ENCODE measurements at regions not wholly inside any gene's neighbourhood (a gene's known extent, or its start where the extent isn't known, plus 50 kb on each side); places are given as distances from the start of the nearest gene placed in this dataset.

DNA sequence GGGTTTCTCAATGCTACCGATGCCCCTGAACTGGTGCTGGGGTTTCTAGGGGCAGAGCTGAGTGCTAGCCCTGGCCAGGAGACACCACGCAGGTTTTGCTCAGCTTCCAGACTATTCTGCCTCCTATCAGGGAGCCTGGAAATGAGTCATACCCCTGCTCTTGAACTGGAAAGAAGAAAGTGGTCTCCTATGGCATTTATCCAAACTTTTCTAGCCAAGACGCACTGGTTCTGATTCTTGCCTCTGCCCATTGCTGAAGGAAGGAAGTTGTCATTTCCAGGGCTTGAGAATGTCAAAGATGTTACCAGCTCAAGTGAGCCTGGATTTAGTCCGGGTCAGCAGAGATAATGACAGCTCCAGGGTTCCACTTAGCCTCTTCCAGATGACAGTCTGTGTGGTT, 561.9 kb downstream of the CDK5RAP2 start (continued):
- TF ChIP-seq HIC1 (tag by site-specific recombination; IDR thresholded peaks at IDR 0.05) (no peak), ZNF16 (tag by site-specific recombination; IDR thresholded peaks at IDR 0.05; ENCODE audit: low read depth) (no peak), ZNF677 (tag by site-specific recombination; IDR thresholded peaks at IDR 0.05) (no peak), ZNF394 (tag by site-specific recombination; IDR thresholded peaks at IDR 0.05; ENCODE audit: borderline replicate concordance) (no peak), ZEB2 (tag by site-specific recombination; IDR thresholded peaks at IDR 0.05) (no peak), ZNF510 (tag by site-specific recombination; IDR thresholded peaks at IDR 0.05; ENCODE audit: insufficient replicate concordance) (no peak), ZBTB17 (tag by site-specific recombination; IDR thresholded peaks at IDR 0.05) (no peak), ZNF791 (tag by site-specific recombination; IDR thresholded peaks at IDR 0.05) (no peak), ZXDB (tag by site-specific recombination; IDR thresholded peaks at IDR 0.05) (no peak), ZNF560 (tag by site-specific recombination; IDR thresholded peaks at IDR 0.05; ENCODE audit: borderline replicate concordance) (no peak)
- TF ChIP-seq, protein P1, sequence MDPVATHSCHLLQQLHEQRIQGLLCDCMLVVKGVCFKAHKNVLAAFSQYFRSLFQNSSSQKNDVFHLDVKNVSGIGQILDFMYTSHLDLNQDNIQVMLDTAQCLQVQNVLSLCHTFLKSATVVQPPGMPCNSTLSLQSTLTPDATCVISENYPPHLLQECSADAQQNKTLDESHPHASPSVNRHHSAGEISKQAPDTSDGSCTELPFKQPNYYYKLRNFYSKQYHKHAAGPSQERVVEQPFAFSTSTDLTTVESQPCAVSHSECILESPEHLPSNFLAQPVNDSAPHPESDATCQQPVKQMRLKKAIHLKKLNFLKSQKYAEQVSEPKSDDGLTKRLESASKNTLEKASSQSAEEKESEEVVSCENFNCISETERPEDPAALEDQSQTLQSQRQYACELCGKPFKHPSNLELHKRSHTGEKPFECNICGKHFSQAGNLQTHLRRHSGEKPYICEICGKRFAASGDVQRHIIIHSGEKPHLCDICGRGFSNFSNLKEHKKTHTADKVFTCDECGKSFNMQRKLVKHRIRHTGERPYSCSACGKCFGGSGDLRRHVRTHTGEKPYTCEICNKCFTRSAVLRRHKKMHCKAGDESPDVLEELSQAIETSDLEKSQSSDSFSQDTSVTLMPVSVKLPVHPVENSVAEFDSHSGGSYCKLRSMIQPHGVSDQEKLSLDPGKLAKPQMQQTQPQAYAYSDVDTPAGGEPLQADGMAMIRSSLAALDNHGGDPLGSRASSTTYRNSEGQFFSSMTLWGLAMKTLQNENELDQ (tag by site-specific recombination; IDR thresholded peaks at IDR 0.05; ENCODE audit: low read depth) = no peak

GRCh38 chr9:120016231-120016630, 563.7 kb downstream of the CDK5RAP2 start:
- TF ChIP-seq GLIS1 (tag by site-specific recombination; IDR thresholded peaks at IDR 0.05) = no peak
- TF ChIP-seq ZNF404 (tag by site-specific recombination; IDR thresholded peaks at IDR 0.05) = no peak
- no peak for TF ChIP-seq TCF7L2 (IDR thresholded peaks at IDR 0.05; ENCODE audit: borderline replicate concordance, low read depth, low read length)
- ChIA-PET POLR2A (no interaction called here), CTCF (no interaction called here)
- Histone ChIP-seq H3K27ac (ENCODE audit: extremely low read depth, low read depth, low read length) (no peak overlapping the region), H3K4me1 (ENCODE audit: control insufficient read depth, insufficient read depth, low read length) (no peaks in the 10 kb centered on the region), H3K36me3 (ENCODE audit: control insufficient read depth in 2 of 2, insufficient read depth in 1 of 2, low read length in 2 of 2) (no peaks in the 10 kb centered on the region), H3K9me3 (ENCODE audit: control insufficient read depth, insufficient read depth, low read depth, low read length) (no peaks in the 10 kb centered on the region), H3K4me3 (ENCODE audit: low read depth, low read length) (no peak overlapping the region)

GRCh38 chr9:120014796-120015195, 565.2 kb downstream of the CDK5RAP2 start:
- TF ChIP-seq ZNF571 (tag by site-specific recombination; IDR thresholded peaks at IDR 0.05) = no peak
- TF ChIP-seq ZNF514 (tag by site-specific recombination; IDR thresholded peaks at IDR 0.05) = no peak
- no peak for TF ChIP-seq ZNF350 (tag by site-specific recombination; IDR thresholded peaks at IDR 0.05)
- TF ChIP-seq, protein P2, sequence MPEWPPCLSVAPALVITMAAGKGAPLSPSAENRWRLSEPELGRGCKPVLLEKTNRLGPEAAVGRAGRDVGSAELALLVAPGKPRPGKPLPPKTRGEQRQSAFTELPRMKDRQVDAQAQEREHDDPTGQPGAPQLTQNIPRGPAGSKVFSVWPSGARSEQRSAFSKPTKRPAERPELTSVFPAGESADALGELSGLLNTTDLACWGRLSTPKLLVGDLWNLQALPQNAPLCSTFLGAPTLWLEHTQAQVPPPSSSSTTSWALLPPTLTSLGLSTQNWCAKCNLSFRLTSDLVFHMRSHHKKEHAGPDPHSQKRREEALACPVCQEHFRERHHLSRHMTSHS (tag by site-specific recombination; IDR thresholded peaks at IDR 0.05) = no peak
- TF ChIP-seq ZNF169 (tag by site-specific recombination; IDR thresholded peaks at IDR 0.05) = no peak
- TF ChIP-seq CTCF (tag by site-specific recombination; IDR thresholded peaks at IDR 0.05) = no peak
- Histone ChIP-seq H3K9me3 (ENCODE audit: control insufficient read depth, insufficient read depth, low read depth, low read length) (no peaks in the 10 kb centered on the region), H3K36me3 (ENCODE audit: control insufficient read depth in 2 of 2, insufficient read depth in 1 of 2, low read length in 2 of 2) (no peaks in the 10 kb centered on the region), H3K27ac (ENCODE audit: extremely low read depth, low read depth, low read length) (no peak overlapping the region), H3K4me1 (ENCODE audit: control insufficient read depth, insufficient read depth, low read length) (no peaks in the 10 kb centered on the region), H3K4me3 (ENCODE audit: low read depth, low read length) (no peak overlapping the region)
- POLR2A ChIA-PET = no interaction called here
- CTCF ChIA-PET = interaction anchor here (0.6 kb wide), 1 partner anchor 56 kb away, joined by 3 read pairs; no protein-coding TSS in a partner anchor

All from HEK293 (cell line).